ENCODE measurements at regions not wholly inside any gene's neighbourhood (a gene's known extent, or its start where the extent isn't known, plus 50 kb on each side); places are given as distances from the start of the nearest gene placed in this dataset.
"Not testable (repeated sequence)": the region's sequence is repeated elsewhere in the genome, so short reads cannot be mapped to it uniquely, and the experiment has no call there.

GRCh38 chr6:168915242-168915641 lies 338.4 kb downstream of the THBS2 start:
- H3K27ac Mint-ChIP-seq = no peak overlapping the region
- intact Hi-C loops (cut with micrococcal nuclease) = no loop called here

GRCh38 chr6:168913866-168914469 lies 339.7 kb downstream of the THBS2 start:
- WGBS (ENCODE audit: insufficient coverage) = 98% methylated on average over 8 of the region's 12 CpGs
- no peaks in the 10 kb centered on the region for H3K27me3 Mint-ChIP-seq

More at GRCh38 chr6:168915242-168915641, 338.4 kb downstream of the THBS2 start:
- Mint-ChIP-seq H3K9me3 (ENCODE audit: insufficient read depth) (no peaks in the 10 kb centered on the region), H3K4me3 (no peak overlapping the region), H3K27me3 (no peaks in the 10 kb centered on the region), H3K4me1 (no peaks in the 10 kb centered on the region)
- Histone ChIP-seq H3K36me3 (replicated peaks in 1 of 2; ENCODE audit: control extremely low read depth in 1 of 2, control insufficient read depth in 1 of 2, extremely low read depth in 1 of 2, insufficient read depth in 2 of 2, low read length in 1 of 2) (no peaks in the 10 kb centered on the region), H3K9me3 (ENCODE audit: control extremely low read depth in 1 of 3, control insufficient read depth in 2 of 3, insufficient read depth in 1 of 3, low read length in 2 of 3) (peaks cover 0 to 5% (median 0%) of the 10 kb centered on the region in 3 donors), H3K4me2 (replicated peaks; ENCODE audit: low read depth, low read length, poor library complexity, severe bottlenecking) (no peak overlapping the region), H3K27ac (ENCODE audit: low read length in 2 of 2) (no peak overlapping the region), H3K9ac (ENCODE audit: low read length) (no peak overlapping the region), H2AFZ (ENCODE audit: insufficient read depth, low read depth, low read length, poor library complexity, severe bottlenecking) (no peak overlapping the region), H3K4me1 (ENCODE audit: control insufficient read depth in 2 of 2, insufficient read depth in 2 of 2, low read length in 2 of 2) (no peaks in the 10 kb centered on the region), H3K79me2 (ENCODE audit: control insufficient read depth, insufficient read depth, low read length) (no peaks in the 10 kb centered on the region), H4K20me1 (ENCODE audit: control insufficient read depth, insufficient read depth, low read length, poor library complexity, severe bottlenecking) (no peaks in the 10 kb centered on the region), H3K4me3 (ENCODE audit: control extremely low read depth in 1 of 5, extremely low read depth in 1 of 5, insufficient read depth in 1 of 5, low read depth in 2 of 5, low read length in 4 of 5) (no peak overlapping the region), H3K27me3 (replicated peaks in 1 of 4; ENCODE audit: control extremely low read depth in 1 of 4, control insufficient read depth in 3 of 4, insufficient read depth in 4 of 4, low read length in 3 of 4) (no peaks in the 10 kb centered on the region)
- WGBS (ENCODE audit: insufficient coverage) = 92% methylated on average over 5 of the region's 6 CpGs
- ChIA-PET CTCF (no interaction called here), POLR2A (no interaction called here)
- no peak for TF ChIP-seq EZH2 (IDR thresholded peaks at IDR 0.05; ENCODE audit: borderline replicate concordance, insufficient read depth, low read depth, low read length, poor library complexity, severe bottlenecking)
- DNase-seq (no peak), ATAC-seq (ENCODE audit: low read depth) (no peak)

GRCh38 chr6:168913231-168913865 lies 340.3 kb downstream of the THBS2 start:
- WGBS (ENCODE audit: insufficient coverage) = 90% methylated on average over 9 of the region's 11 CpGs
- H3K27ac ChIP-seq (ENCODE audit: low read length in 2 of 2); POLR2A ChIA-PET; intact Hi-C loops (cut with micrococcal nuclease); ATAC-seq (ENCODE audit: low read depth); H3K36me3 ChIP-seq (replicated peaks in 1 of 2; ENCODE audit: control extremely low read depth in 1 of 2, control insufficient read depth in 1 of 2, extremely low read depth in 1 of 2, insufficient read depth in 2 of 2, low read length in 1 of 2); H3K27ac Mint-ChIP-seq; DNase-seq; H3K4me2 ChIP-seq (replicated peaks; ENCODE audit: low read depth, low read length, poor library complexity, severe bottlenecking); H2AFZ ChIP-seq (ENCODE audit: insufficient read depth, low read depth, low read length, poor library complexity, severe bottlenecking); CTCF ChIA-PET; H3K4me1 Mint-ChIP-seq; H3K9me3 Mint-ChIP-seq (ENCODE audit: insufficient read depth); H3K4me3 ChIP-seq (ENCODE audit: control extremely low read depth in 1 of 5, extremely low read depth in 1 of 5, insufficient read depth in 1 of 5, low read depth in 2 of 5, low read length in 4 of 5); H3K79me2 ChIP-seq (ENCODE audit: control insufficient read depth, insufficient read depth, low read length); H3K27me3 Mint-ChIP-seq; H4K20me1 ChIP-seq (ENCODE audit: control insufficient read depth, insufficient read depth, low read length, poor library complexity, severe bottlenecking); H3K27me3 ChIP-seq (replicated peaks in 1 of 4; ENCODE audit: control extremely low read depth in 1 of 4, control insufficient read depth in 3 of 4, insufficient read depth in 4 of 4, low read length in 3 of 4); H3K4me3 Mint-ChIP-seq; H3K4me1 ChIP-seq (ENCODE audit: control insufficient read depth in 2 of 2, insufficient read depth in 2 of 2, low read length in 2 of 2); H3K9ac ChIP-seq (ENCODE audit: low read length): not testable (repeated sequence)
- H3K9me3 ChIP-seq (ENCODE audit: control extremely low read depth in 1 of 3, control insufficient read depth in 2 of 3, insufficient read depth in 1 of 3, low read length in 2 of 3) = peaks cover 0 to 11% (median 0%) of the 10 kb centered on the region in 3 donors

More at GRCh38 chr6:168913866-168914469, 339.7 kb downstream of the THBS2 start:
- Mint-ChIP-seq H3K4me1 (no peaks in the 10 kb centered on the region), H3K9me3 (ENCODE audit: insufficient read depth) (no peaks in the 10 kb centered on the region), H3K4me3 (no peak overlapping the region), H3K27ac (no peak overlapping the region)
- Histone ChIP-seq H3K79me2 (ENCODE audit: control insufficient read depth, insufficient read depth, low read length) (no peaks in the 10 kb centered on the region), H3K4me2 (replicated peaks; ENCODE audit: low read depth, low read length, poor library complexity, severe bottlenecking) (no peak overlapping the region), H3K9me3 (ENCODE audit: control extremely low read depth in 1 of 3, control insufficient read depth in 2 of 3, insufficient read depth in 1 of 3, low read length in 2 of 3) (peaks cover 0 to 11% (median 0%) of the 10 kb centered on the region in 3 donors), H2AFZ (ENCODE audit: insufficient read depth, low read depth, low read length, poor library complexity, severe bottlenecking) (no peak overlapping the region), H3K9ac (ENCODE audit: low read length) (no peak overlapping the region), H3K27me3 (replicated peaks in 1 of 4; ENCODE audit: control extremely low read depth in 1 of 4, control insufficient read depth in 3 of 4, insufficient read depth in 4 of 4, low read length in 3 of 4) (no peaks in the 10 kb centered on the region), H3K4me1 (ENCODE audit: control insufficient read depth in 2 of 2, insufficient read depth in 2 of 2, low read length in 2 of 2) (no peaks in the 10 kb centered on the region), H3K27ac (ENCODE audit: low read length in 2 of 2) (no peak overlapping the region), H3K36me3 (replicated peaks in 1 of 2; ENCODE audit: control extremely low read depth in 1 of 2, control insufficient read depth in 1 of 2, extremely low read depth in 1 of 2, insufficient read depth in 2 of 2, low read length in 1 of 2) (no peaks in the 10 kb centered on the region), H3K4me3 (ENCODE audit: control extremely low read depth in 1 of 5, extremely low read depth in 1 of 5, insufficient read depth in 1 of 5, low read depth in 2 of 5, low read length in 4 of 5) (no peak overlapping the region), H4K20me1 (ENCODE audit: control insufficient read depth, insufficient read depth, low read length, poor library complexity, severe bottlenecking) (no peaks in the 10 kb centered on the region)
- intact Hi-C loops (cut with micrococcal nuclease) = no loop called here
- CTCF ChIA-PET = no interaction called here
- no peak for TF ChIP-seq EZH2 (IDR thresholded peaks at IDR 0.05; ENCODE audit: borderline replicate concordance, insufficient read depth, low read depth, low read length, poor library complexity, severe bottlenecking)
- TF ChIP-seq CTCF (IDR thresholded peaks at IDR 0.05) = no peak
- ATAC-seq (ENCODE audit: low read depth) (no peak), DNase-seq (no peak)
- POLR2A ChIA-PET = no interaction called here

Measured in B cell (primary cell).